ENCODE measurements at regions not wholly inside any gene's neighbourhood (a gene's known extent, or its start where the extent isn't known, plus 50 kb on each side); places are given as distances from the start of the nearest gene placed in this dataset.

GRCh38 chr5:6049662-6050061 is 328.7 kb downstream of the MED10 start:
- no peaks in the 10 kb centered on the region for H3K4me1 ChIP-seq
- TF ChIP-seq CTCF (IDR thresholded peaks at IDR 0.05) = no peak
- intact Hi-C loops (cut with DNase I; ENCODE audit: low total_unique reads) = no loop called here
- DNase-seq = no peak
- H3K27ac ChIP-seq = no peak overlapping the region
- H3K36me3 ChIP-seq = no peaks in the 10 kb centered on the region
- no peaks in the 10 kb centered on the region for H3K9me3 ChIP-seq
- H3K27me3 ChIP-seq = peaks cover 0 to 5% of the 10 kb centered on the region in 2 donors
- no peak overlapping the region for H3K4me3 ChIP-seq

GRCh38 chr5:6048746-6049145 is 329.6 kb downstream of the MED10 start:
- no peak overlapping the region for H3K27ac ChIP-seq
- H3K36me3 ChIP-seq = no peaks in the 10 kb centered on the region
- H3K4me3 ChIP-seq = no peak overlapping the region
- no peak for DNase-seq
- no peak for TF ChIP-seq CTCF (IDR thresholded peaks at IDR 0.05)
- intact Hi-C loops (cut with DNase I; ENCODE audit: low total_unique reads) = no loop called here
- peaks cover 0 to 12% of the 10 kb centered on the region in 2 donors for H3K27me3 ChIP-seq
- no peaks in the 10 kb centered on the region for H3K9me3 ChIP-seq
- H3K4me1 ChIP-seq = no peaks in the 10 kb centered on the region

GRCh38 chr5:6046296-6046967 is 331.9 kb downstream of the MED10 start:
- Histone ChIP-seq H3K9me3 (no peaks in the 10 kb centered on the region), H3K27me3 (peaks cover 0 to 12% of the 10 kb centered on the region in 2 donors), H3K36me3 (no peaks in the 10 kb centered on the region), H3K27ac (no peak overlapping the region), H3K4me3 (no peak overlapping the region), H3K4me1 (no peaks in the 10 kb centered on the region)
- intact Hi-C loops (cut with DNase I; ENCODE audit: low total_unique reads) = no loop called here
- no peak for TF ChIP-seq CTCF (IDR thresholded peaks at IDR 0.05)
- no peak for DNase-seq

GRCh38 chr5:6043491-6044310 is 334.6 kb downstream of the MED10 start:
- no peak overlapping the region for H3K27ac ChIP-seq
- intact Hi-C loops (cut with DNase I; ENCODE audit: low total_unique reads) = no loop called here
- DNase-seq = no peak
- no peaks in the 10 kb centered on the region for H3K9me3 ChIP-seq
- no peaks in the 10 kb centered on the region for H3K36me3 ChIP-seq
- H3K4me1 ChIP-seq = no peaks in the 10 kb centered on the region
- H3K4me3 ChIP-seq = no peak overlapping the region
- no peak for TF ChIP-seq CTCF (IDR thresholded peaks at IDR 0.05)
- peaks cover 0 to 12% of the 10 kb centered on the region in 2 donors for H3K27me3 ChIP-seq

GRCh38 chr5:6041977-6042550 is 336.3 kb downstream of the MED10 start:
- DNase-seq = no peak
- intact Hi-C loops (cut with DNase I; ENCODE audit: low total_unique reads) = no loop called here
- Histone ChIP-seq H3K27ac (no peak overlapping the region), H3K4me3 (no peak overlapping the region), H3K4me1 (no peaks in the 10 kb centered on the region), H3K36me3 (no peaks in the 10 kb centered on the region), H3K27me3 (peaks cover 0 to 12% of the 10 kb centered on the region in 2 donors), H3K9me3 (no peaks in the 10 kb centered on the region)
- no peak for TF ChIP-seq CTCF (IDR thresholded peaks at IDR 0.05)

Measured in tibial artery (tissue), 4 donors.